Body of pancreas (tissue), 4 donors: ENCODE measurements at regions not wholly inside any gene's neighbourhood (a gene's known extent, or its start where the extent isn't known, plus 50 kb on each side); places are given as distances from the start of the nearest gene placed in this dataset.

Experiments
- POLR2A ChIP-seq, 3 donors: fragments of 450-650 bp; IDR thresholded peaks; one replicate each; pipeline ENCODE4 v1.6.1; 2016; ENCODE audit warnings: antibody characterized with exemption in 3 of 3, mild to moderate bottlenecking in 2 of 3
- TF ChIP-seq, protein P1 (sequence below), 7 experiments: fragments of 450-650 bp in 4 of 7; fragments of 200-600 bp in 3 of 7; sonication (generic) in 3 of 7; IDR thresholded peaks; one replicate each; pipeline ENCODE4 v1.5.1; 2016 to 2019; ENCODE audit warnings: antibody characterized with exemption in 7 of 7

DNA sequence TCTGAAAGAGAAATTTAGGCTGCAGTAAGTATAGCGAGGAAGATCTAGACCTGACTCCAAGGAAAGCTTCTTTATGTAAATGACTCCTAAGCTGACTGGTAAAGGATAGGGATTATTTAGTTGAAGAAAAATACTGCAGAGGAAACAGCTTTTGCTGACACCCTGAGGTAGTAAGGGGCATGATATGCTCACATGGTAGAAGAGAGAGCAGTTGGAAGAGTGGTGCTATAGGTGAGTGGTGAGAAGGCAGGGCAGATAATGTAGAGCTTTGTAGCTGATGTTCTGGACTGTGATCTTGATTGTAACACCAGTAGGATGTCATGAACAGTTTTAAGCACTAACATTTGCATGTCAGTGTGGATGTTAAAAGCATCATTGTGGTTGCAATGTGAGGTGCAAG lies 639.1 kb upstream of the SLC39A10 start:
- TF ChIP-seq, protein P1, sequence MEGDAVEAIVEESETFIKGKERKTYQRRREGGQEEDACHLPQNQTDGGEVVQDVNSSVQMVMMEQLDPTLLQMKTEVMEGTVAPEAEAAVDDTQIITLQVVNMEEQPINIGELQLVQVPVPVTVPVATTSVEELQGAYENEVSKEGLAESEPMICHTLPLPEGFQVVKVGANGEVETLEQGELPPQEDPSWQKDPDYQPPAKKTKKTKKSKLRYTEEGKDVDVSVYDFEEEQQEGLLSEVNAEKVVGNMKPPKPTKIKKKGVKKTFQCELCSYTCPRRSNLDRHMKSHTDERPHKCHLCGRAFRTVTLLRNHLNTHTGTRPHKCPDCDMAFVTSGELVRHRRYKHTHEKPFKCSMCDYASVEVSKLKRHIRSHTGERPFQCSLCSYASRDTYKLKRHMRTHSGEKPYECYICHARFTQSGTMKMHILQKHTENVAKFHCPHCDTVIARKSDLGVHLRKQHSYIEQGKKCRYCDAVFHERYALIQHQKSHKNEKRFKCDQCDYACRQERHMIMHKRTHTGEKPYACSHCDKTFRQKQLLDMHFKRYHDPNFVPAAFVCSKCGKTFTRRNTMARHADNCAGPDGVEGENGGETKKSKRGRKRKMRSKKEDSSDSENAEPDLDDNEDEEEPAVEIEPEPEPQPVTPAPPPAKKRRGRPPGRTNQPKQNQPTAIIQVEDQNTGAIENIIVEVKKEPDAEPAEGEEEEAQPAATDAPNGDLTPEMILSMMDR (IDR thresholded peaks at IDR 0.05), result no peak
- no peak for TF ChIP-seq POLR2A (IDR thresholded peaks at IDR 0.05)
